Keratinocyte (primary cell): ENCODE measurements at regions not wholly inside any gene's neighbourhood (a gene's known extent, or its start where the extent isn't known, plus 50 kb on each side); places are given as distances from the start of the nearest gene placed in this dataset.

Experiments used
- EZH2 ChIP-seq: IDR thresholded peaks from one replicate; pipeline ENCODE4 v1.6.1; 2012; ENCODE audit warnings: inconsistent platforms, mild to moderate bottlenecking, low read length, moderate library complexity
- TF ChIP-seq, protein P1 (sequence below), 3 experiments: IDR thresholded peaks in 1 of 3; conservative IDR thresholded peaks in 1 of 3; optimal IDR thresholded peaks in 1 of 3; 2 replicates in 2 of 3; 3 replicates in 1 of 3; pipeline versions ENCODE3 to v1.5.1; 2011; ENCODE audit warnings: low read length in 3 of 3, mild to moderate bottlenecking in 3 of 3, moderate library complexity in 2 of 3, control low read depth in 1 of 3, inconsistent platforms in 1 of 3; ENCODE audit not compliant: insufficient read depth in 2 of 3; ENCODE audit errors: extremely low read depth in 1 of 3

- TF ChIP-seq, protein P1, sequence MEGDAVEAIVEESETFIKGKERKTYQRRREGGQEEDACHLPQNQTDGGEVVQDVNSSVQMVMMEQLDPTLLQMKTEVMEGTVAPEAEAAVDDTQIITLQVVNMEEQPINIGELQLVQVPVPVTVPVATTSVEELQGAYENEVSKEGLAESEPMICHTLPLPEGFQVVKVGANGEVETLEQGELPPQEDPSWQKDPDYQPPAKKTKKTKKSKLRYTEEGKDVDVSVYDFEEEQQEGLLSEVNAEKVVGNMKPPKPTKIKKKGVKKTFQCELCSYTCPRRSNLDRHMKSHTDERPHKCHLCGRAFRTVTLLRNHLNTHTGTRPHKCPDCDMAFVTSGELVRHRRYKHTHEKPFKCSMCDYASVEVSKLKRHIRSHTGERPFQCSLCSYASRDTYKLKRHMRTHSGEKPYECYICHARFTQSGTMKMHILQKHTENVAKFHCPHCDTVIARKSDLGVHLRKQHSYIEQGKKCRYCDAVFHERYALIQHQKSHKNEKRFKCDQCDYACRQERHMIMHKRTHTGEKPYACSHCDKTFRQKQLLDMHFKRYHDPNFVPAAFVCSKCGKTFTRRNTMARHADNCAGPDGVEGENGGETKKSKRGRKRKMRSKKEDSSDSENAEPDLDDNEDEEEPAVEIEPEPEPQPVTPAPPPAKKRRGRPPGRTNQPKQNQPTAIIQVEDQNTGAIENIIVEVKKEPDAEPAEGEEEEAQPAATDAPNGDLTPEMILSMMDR (optimal IDR thresholded peaks at IDR 0.05 in 1 of 3, IDR thresholded peaks at IDR 0.05 in 1 of 3, conservative IDR thresholded peaks at IDR 0.05 in 1 of 3; ENCODE audit: extremely low read depth in 1 of 3, insufficient read depth in 2 of 3, low read length in 3 of 3) = no peak
- no peak for TF ChIP-seq EZH2
These were observed 81.0 kb upstream of the SGIP1 start for GRCh38 chr1:66452982-66453381.
